ENCODE measurements at regions not wholly inside any gene's neighbourhood (a gene's known extent, or its start where the extent isn't known, plus 50 kb on each side); places are given as distances from the start of the nearest gene placed in this dataset.

- no peak for TF ChIP-seq CTCF (conservative IDR thresholded peaks at IDR 0.05; ENCODE audit: low read depth, low read length)
- no peak for TF ChIP-seq EZH2 (IDR thresholded peaks at IDR 0.05; ENCODE audit: borderline replicate concordance, low read depth, low read length, poor library complexity, severe bottlenecking)
Observed at GRCh38 chr21:31449921-31450535, 106.0 kb upstream of the TIAM1 start.
